H9 (cell line): ENCODE measurements at regions not wholly inside any gene's neighbourhood (a gene's known extent, or its start where the extent isn't known, plus 50 kb on each side); places are given as distances from the start of the nearest gene placed in this dataset.

Source experiments
- DNase-seq: peaks from one replicate; pipeline ENCODE4 v3.0.0-alpha.2; 2017
- H2AFZ ChIP-seq: one replicate; pipeline ENCODE4 v1.6.1; 2013; ENCODE audit warnings: mild to moderate bottlenecking, low read length, control low read depth, moderate library complexity
- H2AK5ac ChIP-seq: 2 replicates; pipeline ENCODE4 v1.6.1; 2013; ENCODE audit warnings: low read length, control low read depth, mixed read lengths; ENCODE audit not compliant: insufficient read length
- H2BK120ac ChIP-seq: one replicate; pipeline ENCODE4 v1.6.1; 2013; ENCODE audit warnings: low read depth, mild to moderate bottlenecking, low read length, control low read depth, inconsistent platforms; ENCODE audit not compliant: poor library complexity, severe bottlenecking
- H2BK12ac ChIP-seq: 2 replicates; pipeline ENCODE4 v1.6.1; 2013; ENCODE audit warnings: low read length, control low read depth, mixed read lengths, low read depth; ENCODE audit not compliant: insufficient read length
- H2BK15ac ChIP-seq: 2 replicates; pipeline ENCODE4 v1.6.1; 2013; ENCODE audit warnings: low read depth, low read length, control low read depth
- H2BK20ac ChIP-seq: one replicate; pipeline ENCODE4 v1.6.1; 2013; ENCODE audit warnings: low read depth, mild to moderate bottlenecking, low read length, control low read depth, inconsistent platforms; ENCODE audit not compliant: poor library complexity, severe bottlenecking
- H2BK5ac ChIP-seq: 2 replicates; pipeline ENCODE4 v1.6.1; 2013; ENCODE audit warnings: low read length, control low read depth, mixed read lengths; ENCODE audit not compliant: insufficient read length
- H3K14ac ChIP-seq: 2 replicates; pipeline ENCODE4 v1.6.1; 2013; ENCODE audit warnings: low read length, control low read depth; ENCODE audit not compliant: insufficient read depth
- H3K18ac ChIP-seq: 2 replicates; pipeline ENCODE4 v1.6.1; 2013; ENCODE audit warnings: low read depth, mild to moderate bottlenecking, mixed read lengths, low read length, control low read depth; ENCODE audit not compliant: insufficient read length
- H3K23ac ChIP-seq: 2 replicates; pipeline ENCODE4 v1.6.1; 2013; ENCODE audit warnings: low read length, control low read depth, mixed read lengths, low read depth; ENCODE audit not compliant: insufficient read length
- H3K23me2 ChIP-seq: 2 replicates; pipeline ENCODE4 v1.6.1; 2013; ENCODE audit warnings: low read depth, mild to moderate bottlenecking, mixed read lengths, low read length, control low read depth; ENCODE audit not compliant: insufficient read length, poor library complexity, severe bottlenecking
- H3K27ac ChIP-seq: 2 replicates; pipeline ENCODE4 v1.5.1; 2013; ENCODE audit warnings: low read length, control low read depth, mixed read lengths, low read depth; ENCODE audit not compliant: insufficient read length
- H3K27me3 ChIP-seq: 2 replicates; pipeline ENCODE4 v1.6.1; 2013; ENCODE audit warnings: low read length, control low read depth, inconsistent platforms; ENCODE audit not compliant: insufficient read depth
- H3K4ac ChIP-seq: 2 replicates; pipeline ENCODE4 v1.6.1; 2013; ENCODE audit warnings: low read depth, mild to moderate bottlenecking, control low read depth, inconsistent platforms, low read length, moderate library complexity
- H3K4me1 ChIP-seq: 2 replicates; pipeline ENCODE4 v1.6.1; 2013; ENCODE audit warnings: low read length, control low read depth, inconsistent platforms; ENCODE audit not compliant: insufficient read depth
- H3K4me2 ChIP-seq: 2 replicates; pipeline ENCODE4 v1.6.1; 2013; ENCODE audit warnings: low read length, control low read depth, mixed read lengths; ENCODE audit not compliant: insufficient read length, insufficient read depth
- H3K56ac ChIP-seq: 2 replicates; pipeline ENCODE4 v1.6.1; 2013; ENCODE audit warnings: low read depth, mild to moderate bottlenecking, mixed read lengths, low read length, control low read depth; ENCODE audit not compliant: insufficient read length
- H3K79me1 ChIP-seq: 2 replicates; pipeline ENCODE4 v1.6.1; 2013; ENCODE audit warnings: low read depth, mild to moderate bottlenecking, moderate library complexity, low read length, control low read depth, inconsistent platforms; ENCODE audit not compliant: insufficient read depth, poor library complexity, severe bottlenecking
- H3K79me2 ChIP-seq: 2 replicates; pipeline ENCODE4 v1.6.1; 2013; ENCODE audit warnings: low read length, control low read depth, inconsistent platforms; ENCODE audit not compliant: insufficient read depth
- H3K9ac ChIP-seq: 2 replicates; pipeline ENCODE4 v1.6.1; 2013; ENCODE audit warnings: low read length, control low read depth, mixed read lengths; ENCODE audit not compliant: insufficient read length; ENCODE audit errors: extremely low read depth
- H3K9me3 ChIP-seq: one replicate; pipeline ENCODE4 v1.6.1; 2013; ENCODE audit warnings: low read depth, low read length, inconsistent platforms; ENCODE audit not compliant: control insufficient read depth
- H3T11ph ChIP-seq: one replicate; pipeline ENCODE4 v1.6.1; 2013; ENCODE audit warnings: mild to moderate bottlenecking, low read length, control low read depth, inconsistent platforms
- H4K20me1 ChIP-seq: one replicate; pipeline ENCODE4 v1.6.1; 2013; ENCODE audit not compliant: control insufficient read depth, insufficient read length, insufficient read depth
- H4K5ac ChIP-seq: 2 replicates; pipeline ENCODE4 v1.6.1; 2013; ENCODE audit warnings: low read depth, mild to moderate bottlenecking, mixed read lengths, low read length, control low read depth; ENCODE audit not compliant: insufficient read length
- H4K8ac ChIP-seq: replicated peaks from 2 replicates; pipeline ENCODE4 v1.6.1; 2013; ENCODE audit warnings: low read length, control low read depth, mixed read lengths, low read depth; ENCODE audit not compliant: insufficient read length
- H4K91ac ChIP-seq: 2 replicates; pipeline ENCODE4 v1.6.1; 2013; ENCODE audit warnings: low read depth, mild to moderate bottlenecking, moderate library complexity, mixed read lengths, low read length, control low read depth; ENCODE audit not compliant: insufficient read length
- H3K27ac Mint-ChIP-seq, 3 experiments: 2 replicates in 2 of 3; 3 replicates in 1 of 3; pipeline ENCODE4 v1.8.0; 2020 to 2021; ENCODE audit warnings: mixed read lengths in 3 of 3, mild to moderate bottlenecking in 1 of 3, moderate library complexity in 1 of 3
- H3K27me3 Mint-ChIP-seq: 2 replicates; pipeline ENCODE4 v1.8.0; 2021; ENCODE audit warnings: low read depth, mild to moderate bottlenecking, moderate library complexity, mixed read lengths
- H3K36me3 Mint-ChIP-seq, 3 experiments: 2 replicates in 2 of 3; 3 replicates in 1 of 3; pipeline ENCODE4 v1.8.0; 2020 to 2021; ENCODE audit warnings: low read depth in 3 of 3, mixed read lengths in 3 of 3; ENCODE audit not compliant: insufficient read depth in 1 of 3
- H3K4me1 Mint-ChIP-seq, 2 experiments: 2 replicates each; pipeline ENCODE4 v1.8.0; 2020; ENCODE audit warnings: mixed read lengths in 2 of 2
- H3K4me3 Mint-ChIP-seq, 2 experiments: 2 replicates in 1 of 2; 3 replicates in 1 of 2; pipeline ENCODE4 v1.8.0; 2020 to 2021; ENCODE audit warnings: mild to moderate bottlenecking in 2 of 2, mixed read lengths in 2 of 2, moderate library complexity in 1 of 2
- H3K9me3 Mint-ChIP-seq, 2 experiments: 2 replicates in 1 of 2; 3 replicates in 1 of 2; pipeline ENCODE4 v1.8.0; 2020; ENCODE audit warnings: mild to moderate bottlenecking in 2 of 2, mixed read lengths in 2 of 2, moderate library complexity in 1 of 2
- WGBS: extraction: QIAGEN DNeasy Blood & Tissue Kit; methylation state at CpG from one replicate; pipeline ENCODE4 v1.1.7; 2013; ENCODE audit warnings: missing lambda C conversion rate, low lambda C conversion rate, mixed read lengths; ENCODE audit not compliant: insufficient read length; ENCODE audit errors: extremely low coverage; 5-methylcytosine and 5-hydroxymethylcytosine counted together
- TF ChIP-seq, protein P1 (sequence below): fragments of 200-600 bp; sonication (generic); conservative IDR thresholded peaks from 3 replicates; pipeline ENCODE4 v1.8.0; 2021; ENCODE audit warnings: antibody characterized with exemption, mild to moderate bottlenecking

DNA sequence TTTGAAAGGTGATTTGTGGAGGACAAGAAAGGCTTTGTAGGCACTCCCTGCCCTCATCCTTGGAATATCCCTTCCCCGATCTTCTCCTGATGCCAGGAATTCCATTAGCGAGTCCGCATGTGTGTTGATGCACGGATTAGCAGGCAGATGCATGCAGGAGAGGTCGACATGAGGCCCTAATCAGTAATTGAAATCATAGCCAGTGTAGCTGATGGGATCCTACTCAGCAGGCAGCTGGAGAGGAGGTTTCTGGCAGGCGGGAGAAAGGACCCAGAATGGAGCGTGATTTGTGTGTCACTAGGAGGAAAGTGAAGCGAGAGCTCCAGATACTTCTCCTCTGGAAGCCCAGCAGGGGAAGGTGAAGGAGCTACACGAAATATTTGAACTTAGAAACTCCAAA is 196.3 kb upstream of the CDH11 start:
- TF ChIP-seq, protein P1, sequence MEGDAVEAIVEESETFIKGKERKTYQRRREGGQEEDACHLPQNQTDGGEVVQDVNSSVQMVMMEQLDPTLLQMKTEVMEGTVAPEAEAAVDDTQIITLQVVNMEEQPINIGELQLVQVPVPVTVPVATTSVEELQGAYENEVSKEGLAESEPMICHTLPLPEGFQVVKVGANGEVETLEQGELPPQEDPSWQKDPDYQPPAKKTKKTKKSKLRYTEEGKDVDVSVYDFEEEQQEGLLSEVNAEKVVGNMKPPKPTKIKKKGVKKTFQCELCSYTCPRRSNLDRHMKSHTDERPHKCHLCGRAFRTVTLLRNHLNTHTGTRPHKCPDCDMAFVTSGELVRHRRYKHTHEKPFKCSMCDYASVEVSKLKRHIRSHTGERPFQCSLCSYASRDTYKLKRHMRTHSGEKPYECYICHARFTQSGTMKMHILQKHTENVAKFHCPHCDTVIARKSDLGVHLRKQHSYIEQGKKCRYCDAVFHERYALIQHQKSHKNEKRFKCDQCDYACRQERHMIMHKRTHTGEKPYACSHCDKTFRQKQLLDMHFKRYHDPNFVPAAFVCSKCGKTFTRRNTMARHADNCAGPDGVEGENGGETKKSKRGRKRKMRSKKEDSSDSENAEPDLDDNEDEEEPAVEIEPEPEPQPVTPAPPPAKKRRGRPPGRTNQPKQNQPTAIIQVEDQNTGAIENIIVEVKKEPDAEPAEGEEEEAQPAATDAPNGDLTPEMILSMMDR = no peak
- Histone ChIP-seq H2BK12ac (no peak overlapping the region), H3K4me1 (peaks cover 6% of the 10 kb centered on the region; the same call in 1 of the 2 replicates), H2AFZ (no peak overlapping the region), H3K18ac (no peak overlapping the region), H2BK120ac (no peak overlapping the region), H2BK20ac (no peak overlapping the region), H3K56ac (no peak overlapping the region), H3K23me2 (peaks cover 3% of the 10 kb centered on the region), H4K5ac (no peak overlapping the region), H3K9ac (no peak overlapping the region), H3T11ph (no peak overlapping the region), H4K91ac (no peak overlapping the region), H3K9me3 (no peaks in the 10 kb centered on the region), H2AK5ac (no peak overlapping the region), H2BK5ac (no peak overlapping the region), H3K27ac (no peak overlapping the region), H3K14ac (no peak overlapping the region), H3K79me2 (no peaks in the 10 kb centered on the region), H4K20me1 (no peaks in the 10 kb centered on the region), H3K23ac (no peak overlapping the region), H3K79me1 (no peaks in the 10 kb centered on the region), H2BK15ac (no peak overlapping the region), H3K4ac (no peak overlapping the region), H3K4me2 (peak overlapping the region; percentile 46), H4K8ac (no peak overlapping the region), H3K27me3 (no peaks in the 10 kb centered on the region)
- Mint-ChIP-seq H3K9me3 (no peaks in the 10 kb centered on the region; a peak in 1 of 5 replicates), H3K36me3 (no peaks in the 10 kb centered on the region), H3K27me3 (peaks cover 24% of the 10 kb centered on the region), H3K4me3 (peak overlapping the region; percentile 25 to 61; a peak in 3 of 5 replicates), H3K4me1 (peaks cover 18 to 26% of the 10 kb centered on the region in 2 experiments), H3K27ac (peak overlapping the region in 2 of 3 experiments; percentile 11 to 94; a peak in 3 of 7 replicates)
- DNase-seq = peak; percentile 42
- WGBS = no CpG with 5 or more reads among the region's 9 CpGs
